ENCODE measurements at regions not wholly inside any gene's neighbourhood (a gene's known extent, or its start where the extent isn't known, plus 50 kb on each side); places are given as distances from the start of the nearest gene placed in this dataset.

GRCh38 chr1:201751872-201752271, 77.1 kb upstream of the IPO9 start:
- no peak for TF ChIP-seq CTCF (IDR thresholded peaks at IDR 0.05)
- TF ChIP-seq POLR2AphosphoS5 (IDR thresholded peaks at IDR 0.05): no peak
